SW480 (cell line): ENCODE measurements at regions not wholly inside any gene's neighbourhood (a gene's known extent, or its start where the extent isn't known, plus 50 kb on each side); places are given as distances from the start of the nearest gene placed in this dataset.
A peak's percentile ranks its signal among the peaks of the same experiment; 100 is the strongest.

ENCODE experiments used
- DNase-seq: peaks from one replicate; pipeline ENCODE4 v3.0.0-alpha.2; 2016; ENCODE audit warnings: low spot score

DNA sequence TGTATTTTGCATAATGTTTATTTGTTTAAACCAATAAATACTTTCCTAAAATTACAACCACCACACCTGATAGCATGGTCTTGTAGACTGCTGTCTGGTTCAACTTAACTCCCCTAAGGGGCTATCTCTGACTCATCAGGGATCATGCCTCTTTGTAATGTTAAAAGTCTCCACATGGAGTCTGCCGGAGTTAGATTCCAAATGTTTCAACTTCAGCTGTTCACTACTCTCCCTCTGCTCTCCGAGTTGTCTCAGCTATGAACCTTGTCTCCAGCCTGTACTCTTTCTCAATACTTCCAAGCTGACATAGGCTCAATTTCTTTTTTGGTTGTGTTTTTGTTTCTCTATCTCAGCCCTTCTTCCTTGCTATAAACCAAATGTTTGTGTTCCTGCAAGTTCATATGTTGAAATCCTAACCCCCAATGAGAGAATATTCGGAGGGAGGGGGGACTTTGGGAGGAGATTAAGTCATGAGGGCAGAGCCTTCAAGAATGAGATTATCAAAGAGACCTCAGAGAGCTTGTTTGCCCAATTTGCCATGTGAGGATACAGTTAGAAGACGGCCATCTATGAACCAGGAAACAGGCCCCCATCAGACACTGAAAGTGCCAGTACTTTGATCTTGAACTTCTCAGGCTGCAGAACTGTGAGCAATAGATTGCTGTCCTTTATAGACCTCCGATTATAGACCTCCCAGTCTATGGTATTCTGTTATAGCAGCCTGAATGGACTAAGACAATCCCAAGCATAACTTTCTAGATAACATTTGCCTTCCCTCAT lies 858.2 kb downstream of the VRK1 start:
- no peak for DNase-seq

DNA sequence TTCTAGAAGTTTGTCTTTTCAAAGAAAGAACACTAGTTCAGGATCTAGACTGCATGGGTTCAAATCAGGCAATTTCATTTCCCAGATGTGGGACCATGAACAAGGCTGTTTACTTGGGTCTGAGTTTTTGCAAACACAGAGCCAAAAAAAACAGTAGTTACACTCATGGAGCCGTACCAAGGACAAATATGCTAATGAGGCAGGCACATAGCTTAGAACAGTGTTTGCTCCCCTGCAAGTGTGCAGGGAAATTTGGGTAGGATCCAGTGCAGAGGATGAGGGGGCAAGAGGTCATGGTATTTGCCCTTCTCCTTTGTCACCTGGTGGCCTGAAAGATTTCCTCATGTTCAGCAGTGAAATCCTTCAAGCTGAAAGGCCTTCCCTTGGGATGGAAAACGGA lies 860.4 kb downstream of the VRK1 start:
- no peak for DNase-seq

DNA sequence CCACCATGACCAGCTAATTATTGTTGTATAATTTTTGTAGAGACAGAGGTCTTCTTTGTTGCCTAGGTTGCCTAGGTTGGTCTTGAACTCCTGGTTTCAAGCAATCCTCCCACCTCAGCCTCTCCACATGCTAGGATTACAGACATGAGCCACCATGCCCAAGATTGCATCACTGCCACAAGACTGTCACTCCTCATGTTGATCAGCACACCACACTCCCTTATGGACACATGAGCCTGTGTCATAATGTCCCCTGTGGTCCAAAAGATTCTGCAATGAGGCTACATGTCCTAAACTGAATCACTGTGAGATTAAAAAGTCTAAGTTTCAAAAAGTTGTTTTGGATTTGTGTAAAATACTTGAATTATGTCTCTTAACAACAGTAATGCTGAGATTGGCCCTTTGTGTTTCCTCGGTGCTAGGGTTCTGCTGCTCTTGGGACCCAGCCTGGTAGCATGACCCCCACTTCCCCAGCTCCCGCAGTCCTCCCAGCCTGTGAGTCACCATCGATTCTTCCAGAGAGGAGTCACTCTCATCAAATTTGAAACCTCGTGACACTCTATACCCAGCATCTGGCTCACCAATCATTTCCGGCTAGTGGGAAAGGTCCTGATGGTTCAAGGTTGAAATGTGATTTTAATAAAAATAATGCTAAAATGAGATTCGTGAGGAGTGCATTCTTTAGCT lies 890.9 kb downstream of the VRK1 start:
- no peak for DNase-seq

DNA sequence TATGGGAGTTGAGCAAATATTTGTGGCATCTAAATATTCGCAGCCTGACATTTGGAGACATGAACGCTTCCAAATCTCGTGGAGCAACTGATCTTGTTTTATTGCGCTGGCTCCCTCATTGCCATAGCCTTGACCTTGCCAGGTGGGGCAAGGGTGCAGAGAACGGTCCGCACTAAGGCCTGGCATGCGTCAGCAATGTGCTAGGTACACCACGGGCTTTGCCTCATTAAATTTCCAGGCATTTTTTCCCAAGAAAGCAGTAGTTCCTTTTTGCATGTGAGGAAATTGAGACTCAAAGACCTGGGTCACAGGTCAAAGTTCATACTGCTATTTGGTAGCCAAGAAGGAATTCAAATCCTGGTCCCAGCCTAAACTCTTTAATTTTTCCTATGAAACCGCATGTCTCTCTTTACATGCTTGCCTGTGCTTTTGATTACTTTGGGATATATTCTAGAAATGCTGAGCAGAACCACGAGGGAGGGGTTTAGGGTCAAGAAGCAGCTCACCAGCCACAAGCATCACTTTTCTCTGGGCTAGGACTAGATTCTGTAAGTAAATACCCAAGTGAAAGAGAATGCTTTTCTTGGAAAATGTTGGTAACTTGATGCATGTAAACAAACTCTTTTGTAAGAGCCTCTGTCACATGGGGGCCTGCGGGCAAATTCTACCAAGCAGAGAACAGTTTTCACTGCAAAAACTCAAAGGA lies 891.6 kb downstream of the VRK1 start:
- no peak for DNase-seq

DNA sequence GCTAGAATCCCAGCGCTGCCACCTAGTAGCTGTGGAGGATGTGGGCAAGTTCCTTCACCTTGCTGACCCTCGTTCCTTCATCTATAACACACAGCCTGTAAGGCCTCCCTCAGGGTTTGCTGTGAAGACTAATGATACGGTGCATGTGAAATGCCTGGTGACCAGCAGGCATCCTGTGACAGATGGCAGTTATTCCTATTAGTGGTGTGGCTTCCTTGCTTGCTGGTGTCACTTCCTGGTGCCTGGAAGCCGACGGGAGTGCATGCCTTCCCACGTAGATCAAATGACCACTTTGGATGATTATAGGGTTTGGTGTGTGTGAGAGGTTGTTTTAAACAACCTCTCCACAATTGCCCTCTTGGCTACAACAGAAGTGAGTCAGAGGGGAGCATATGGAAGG lies 894.9 kb downstream of the VRK1 start:
- DNase-seq, result peak; percentile 36

DNA sequence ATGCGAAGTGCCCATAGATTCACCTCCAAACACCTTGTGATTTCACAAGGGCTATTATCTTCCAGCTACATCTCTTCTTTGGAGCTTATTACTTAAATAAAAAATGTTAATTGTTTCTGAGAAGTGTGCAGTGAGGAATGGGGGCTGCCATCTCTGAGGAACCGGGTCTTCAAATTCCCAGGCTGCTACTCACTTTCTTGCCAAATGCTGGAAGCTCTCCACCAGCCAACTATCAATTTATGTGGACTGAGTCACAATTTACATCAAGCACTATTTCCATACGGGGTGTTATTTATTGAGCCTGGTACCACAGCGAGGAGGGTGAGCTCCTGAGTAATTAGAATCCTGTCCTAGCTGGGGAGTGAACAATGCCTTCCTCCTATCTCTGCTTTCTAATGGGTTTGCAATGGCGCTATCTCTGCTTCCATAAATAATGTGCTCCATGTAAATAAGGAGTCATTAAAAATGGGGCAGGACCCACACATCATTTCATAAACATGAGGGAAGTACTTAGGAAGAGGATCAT lies 898.3 kb downstream of the VRK1 start:
- DNase-seq, result no peak

DNA sequence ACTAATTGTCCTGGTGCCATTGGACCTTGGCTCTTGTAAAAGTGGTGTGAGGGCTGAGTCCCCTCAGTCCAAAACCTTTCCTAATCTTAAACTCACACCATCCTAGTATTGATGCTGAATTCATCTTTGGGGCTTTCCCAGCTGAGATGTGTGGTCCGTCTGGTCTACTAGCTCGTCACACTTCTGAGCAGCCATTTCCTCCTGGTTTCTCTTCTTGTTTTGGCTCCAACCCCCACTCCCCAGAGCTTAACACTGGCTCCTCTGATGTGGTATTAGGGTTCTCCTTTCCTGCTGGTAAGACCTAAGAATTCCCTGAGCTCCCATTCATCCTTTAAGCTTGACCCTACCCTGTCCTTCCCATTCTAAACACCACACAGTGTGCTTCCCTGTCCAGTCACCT lies 900.6 kb downstream of the VRK1 start:
- DNase-seq, result no peak

DNA sequence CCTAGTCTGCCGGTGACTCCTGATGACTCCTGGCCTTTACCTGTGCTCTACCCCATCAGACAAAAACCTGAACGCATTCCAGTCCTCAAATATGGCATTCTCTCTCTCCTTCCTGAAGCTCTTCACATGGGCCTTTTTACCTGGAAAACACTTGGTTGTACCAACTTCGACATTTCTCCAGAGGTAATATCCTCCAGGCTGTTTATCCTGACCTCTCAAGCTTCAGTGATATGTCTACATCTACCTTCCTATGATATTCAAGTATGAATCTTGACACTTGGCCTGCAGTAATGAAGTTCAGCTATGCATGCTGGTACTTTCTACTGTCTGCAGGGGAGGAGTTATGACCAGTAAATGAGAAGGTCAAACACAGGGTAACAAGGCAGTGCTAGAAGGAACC lies 901.8 kb downstream of the VRK1 start:
- DNase-seq, result no peak

DNA sequence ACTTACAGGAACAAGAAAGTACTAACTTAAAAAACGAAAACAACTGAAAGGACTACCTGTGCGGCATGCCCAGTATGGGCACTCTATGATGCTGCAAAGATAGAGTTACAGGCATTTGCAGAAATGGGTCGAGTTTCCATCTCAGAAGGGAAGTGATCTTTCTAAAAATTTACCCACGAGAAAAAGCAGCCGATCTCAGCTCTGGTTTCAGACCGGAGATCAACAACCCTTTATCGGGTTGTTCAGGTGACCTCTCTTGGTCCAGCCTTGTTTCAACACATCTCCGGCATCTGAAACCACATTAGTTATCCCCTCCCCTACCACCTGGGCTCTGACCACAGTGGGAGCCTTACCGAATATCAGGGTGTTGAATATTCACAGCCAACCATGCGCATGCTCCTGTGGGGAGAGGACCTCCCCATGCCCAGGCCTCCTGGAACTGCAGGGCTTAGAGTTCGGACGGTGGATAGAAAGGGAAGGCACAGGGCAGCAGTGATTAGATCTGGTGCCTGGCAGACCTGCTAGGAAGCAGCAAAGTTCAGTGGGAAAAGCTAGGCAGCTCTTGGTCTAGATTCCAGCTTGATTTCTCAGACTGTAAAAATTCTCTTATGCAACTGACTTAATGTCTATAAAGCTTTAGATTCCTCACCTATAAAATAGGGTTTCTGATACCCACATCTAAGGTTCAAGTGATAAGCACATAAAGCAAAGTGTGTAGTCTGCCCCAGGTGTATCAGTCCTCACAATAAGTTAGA lies 906.0 kb downstream of the VRK1 start:
- DNase-seq, result no peak

DNA sequence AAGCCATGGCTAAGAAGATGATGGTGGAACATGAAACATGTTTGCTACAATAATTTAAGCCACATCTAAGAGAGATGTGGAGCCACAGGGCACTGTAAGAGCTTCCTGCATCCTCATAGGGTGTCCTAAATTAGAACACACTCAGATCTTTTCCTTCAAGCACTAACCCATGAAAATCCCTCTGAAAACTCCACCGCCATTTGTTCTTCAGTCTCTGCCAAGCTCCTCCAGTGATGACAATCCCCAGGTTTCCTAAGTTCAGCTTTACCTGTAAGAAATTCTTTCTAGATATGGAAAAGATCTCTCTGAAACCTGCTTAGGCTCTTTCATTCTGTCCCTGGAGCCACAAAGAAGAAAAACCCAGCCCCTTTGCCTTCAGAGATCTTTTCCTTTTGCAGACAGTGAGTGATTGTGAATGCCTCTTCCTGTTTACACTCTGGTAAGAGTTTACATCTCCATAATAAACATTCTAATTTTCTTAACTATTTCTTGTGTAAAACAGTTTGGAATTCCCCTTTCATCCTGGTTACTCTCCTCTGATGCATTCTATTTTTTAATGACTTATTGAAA lies 907.2 kb downstream of the VRK1 start:
- no peak for DNase-seq

DNA sequence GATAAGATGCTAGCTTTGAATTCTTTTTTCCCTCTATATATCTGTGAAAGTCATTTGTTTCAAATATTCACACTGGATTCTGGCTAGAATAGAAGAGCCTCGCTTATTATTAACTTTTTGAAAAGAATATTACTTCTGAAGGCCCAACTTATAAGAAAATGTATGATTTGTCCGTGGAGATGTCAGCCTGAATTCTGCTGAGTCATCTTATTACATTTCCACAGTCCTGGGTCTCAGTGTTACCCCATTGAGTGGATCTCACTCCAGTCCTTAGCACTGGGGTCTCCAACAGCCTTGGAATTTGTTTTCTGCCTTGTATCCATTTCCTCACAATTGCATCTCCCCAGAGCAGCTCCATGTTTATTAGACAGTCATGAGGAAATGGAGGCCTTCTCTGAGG lies 907.9 kb downstream of the VRK1 start:
- DNase-seq, result no peak

DNA sequence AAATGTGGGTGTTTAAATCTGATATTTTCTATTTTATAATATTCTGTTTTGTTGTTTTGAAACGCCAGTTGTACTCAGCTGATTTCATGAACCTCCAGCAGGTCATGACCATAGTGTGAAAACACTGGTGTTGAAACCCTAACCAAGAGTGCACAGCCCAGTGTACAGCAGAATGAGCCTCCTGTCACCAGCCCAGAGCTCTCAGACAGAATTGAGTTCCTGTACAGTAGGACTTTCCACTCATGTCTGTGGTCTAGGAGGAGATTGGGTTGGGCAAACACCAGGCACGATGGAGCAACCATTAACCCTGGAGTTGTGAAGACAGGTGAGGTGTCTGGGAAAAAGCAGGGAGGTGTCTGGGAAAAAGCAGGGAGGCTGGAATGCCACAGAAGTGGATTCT lies 908.8 kb downstream of the VRK1 start:
- no peak for DNase-seq

DNA sequence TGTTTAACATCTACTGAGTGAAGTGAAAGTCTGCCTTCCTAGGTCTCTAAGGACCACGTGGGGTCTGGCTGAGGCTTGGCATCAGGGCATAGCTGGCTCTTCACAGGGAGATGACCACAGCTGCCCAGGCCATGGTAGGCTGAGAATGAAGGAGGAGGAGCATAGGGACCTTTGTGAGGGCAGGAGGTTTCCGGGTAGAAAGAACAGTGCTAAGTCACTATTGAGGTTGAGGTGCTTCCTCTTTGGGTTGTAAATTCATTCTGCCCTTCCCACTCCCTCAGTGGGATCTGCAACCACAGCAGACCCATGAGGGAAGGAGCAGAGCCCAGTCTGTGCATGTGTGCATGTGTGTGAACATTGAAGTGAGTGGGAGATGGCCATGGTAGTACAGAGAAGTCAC lies 909.6 kb downstream of the VRK1 start:
- DNase-seq, result no peak

DNA sequence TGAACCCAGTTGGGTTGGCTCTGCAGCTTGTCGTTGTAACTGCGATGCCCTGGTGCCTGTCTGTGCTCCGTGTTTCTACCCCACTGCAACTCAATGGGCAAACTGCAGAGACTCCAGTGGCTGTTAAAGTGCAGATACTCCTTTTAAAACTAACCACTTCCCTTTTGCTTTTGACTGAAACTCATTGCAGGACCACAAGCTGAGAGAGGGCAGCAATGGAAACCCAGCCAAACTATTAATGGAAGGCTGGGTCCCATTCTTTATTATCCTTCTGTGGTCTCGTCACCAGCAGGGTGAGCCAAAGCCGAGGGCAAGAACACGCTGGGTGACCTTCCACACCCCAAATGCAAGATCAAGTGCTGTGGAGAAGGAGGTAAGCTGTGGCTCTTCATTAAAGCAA lies 910.4 kb downstream of the VRK1 start:
- DNase-seq, result no peak

DNA sequence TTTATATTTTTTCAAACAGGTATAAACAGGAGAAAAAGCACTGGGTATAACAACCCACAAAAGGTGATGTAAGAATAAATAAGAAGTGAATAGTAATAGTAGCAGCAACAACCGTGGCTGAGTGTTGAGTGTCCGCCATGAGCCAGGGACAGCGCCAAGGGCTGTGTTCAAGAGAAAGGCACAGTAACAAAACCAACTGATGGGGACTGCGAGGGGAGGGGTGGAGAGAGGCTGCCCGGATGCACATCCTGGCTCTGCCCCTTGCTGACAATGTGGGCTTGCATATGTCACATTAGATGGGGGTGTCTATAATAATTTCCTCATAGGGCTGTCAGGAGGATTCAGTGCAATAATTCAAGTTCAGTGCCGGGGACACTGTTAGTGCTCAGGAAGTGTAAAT lies 912.4 kb downstream of the VRK1 start:
- DNase-seq, result no peak

DNA sequence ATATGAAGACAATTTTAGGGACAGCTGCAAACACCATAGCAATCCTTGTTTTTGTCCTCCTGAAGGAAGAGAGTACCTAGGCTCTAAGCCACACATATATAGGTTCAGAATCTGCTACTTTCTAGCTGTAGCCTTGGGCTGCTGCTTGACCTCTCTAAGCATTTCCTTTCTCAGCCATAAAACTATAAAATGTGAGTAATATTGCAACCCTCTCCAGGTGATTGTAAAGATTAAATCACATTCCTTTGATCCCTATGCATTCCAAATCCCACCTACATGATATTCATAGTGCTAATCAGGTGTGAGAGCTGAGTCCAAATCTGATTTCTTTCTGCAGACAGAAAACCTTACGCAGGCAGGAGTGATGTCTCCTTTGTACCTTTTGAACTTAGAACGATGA lies 913.5 kb downstream of the VRK1 start:
- peak; percentile 49 for DNase-seq

DNA sequence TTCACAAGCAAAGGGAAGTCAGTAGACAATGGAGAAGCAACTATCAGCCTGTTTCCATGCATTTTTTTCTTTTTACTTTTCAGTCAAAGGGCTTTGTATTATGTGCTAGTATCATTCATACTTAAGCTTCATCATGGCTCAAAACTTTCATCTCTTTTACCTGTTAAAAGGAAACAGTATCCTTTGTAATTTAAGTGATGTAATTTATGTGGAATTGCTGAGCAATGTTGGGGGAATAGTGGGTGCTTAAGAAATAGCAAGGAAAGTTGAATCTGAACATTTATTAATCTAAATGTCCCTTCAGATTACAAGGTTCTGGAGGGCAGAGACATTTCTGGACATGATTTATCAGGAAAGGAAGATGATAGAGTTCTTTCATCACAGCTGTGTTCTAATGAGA lies 915.3 kb downstream of the VRK1 start:
- no peak for DNase-seq

DNA sequence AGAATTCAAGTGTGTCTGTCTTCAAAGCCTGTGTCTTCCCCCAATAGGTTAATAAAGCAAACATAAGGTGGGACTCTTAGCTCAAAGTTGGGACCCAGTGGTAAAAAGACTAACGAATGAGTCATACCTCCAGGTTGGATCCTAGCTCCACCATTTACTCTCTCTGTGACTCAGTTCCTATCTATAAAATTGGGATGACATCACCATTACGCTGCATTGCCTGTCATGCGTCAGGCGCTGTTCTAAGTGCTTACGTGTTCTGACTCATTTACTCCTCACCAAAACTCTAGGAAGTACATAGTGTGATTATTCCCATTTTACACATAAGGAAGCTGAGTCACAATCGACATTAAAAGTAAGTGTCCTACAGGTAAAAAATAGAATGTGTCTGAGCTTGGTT lies 915.8 kb downstream of the VRK1 start:
- DNase-seq, result peak; percentile 63

DNA sequence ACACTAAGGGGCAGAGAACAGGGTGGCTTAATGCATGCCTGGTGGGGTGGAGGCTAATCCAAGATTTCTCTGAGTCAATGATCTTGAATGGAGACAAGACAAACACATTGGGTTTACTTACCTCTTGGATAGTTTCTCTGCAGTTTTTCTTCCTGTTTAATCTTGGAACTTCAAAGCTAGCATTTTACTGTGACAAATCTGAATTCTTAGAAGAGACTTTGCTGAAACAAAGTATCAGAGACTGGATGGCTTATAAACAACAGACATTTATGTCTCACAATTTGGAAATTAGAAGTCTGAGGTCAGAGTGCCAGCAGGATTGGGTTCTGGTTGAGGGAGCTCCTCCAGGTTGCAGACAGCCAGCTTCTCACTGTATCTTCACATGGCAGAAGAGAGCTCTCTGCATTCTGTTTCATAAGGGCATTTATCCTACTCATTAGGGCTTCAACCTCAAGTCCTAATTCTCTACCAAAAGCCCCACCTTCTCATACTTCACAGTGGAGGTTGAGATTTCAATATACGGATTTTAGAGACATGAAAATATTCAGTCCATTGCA lies 921.8 kb downstream of the VRK1 start:
- no peak for DNase-seq

DNA sequence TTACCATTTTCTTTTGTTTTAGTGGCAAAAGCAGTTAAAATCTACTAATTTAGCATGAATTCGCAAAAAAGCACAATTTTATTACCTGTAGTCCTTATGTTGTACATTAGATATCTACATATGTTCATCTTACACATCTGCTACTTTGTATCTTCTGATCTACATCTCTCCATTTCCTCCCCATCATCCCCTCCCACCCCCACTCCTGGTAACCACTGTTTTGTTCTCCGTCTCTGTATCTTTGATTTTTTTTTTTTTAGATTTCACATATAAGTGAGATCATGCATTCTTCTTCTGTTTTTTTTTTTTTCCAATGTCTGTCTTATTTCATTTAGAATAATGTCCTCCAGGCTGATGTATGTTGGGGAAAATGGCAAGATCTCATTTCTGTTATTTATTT lies 922.7 kb downstream of the VRK1 start:
- no peak for DNase-seq

DNA sequence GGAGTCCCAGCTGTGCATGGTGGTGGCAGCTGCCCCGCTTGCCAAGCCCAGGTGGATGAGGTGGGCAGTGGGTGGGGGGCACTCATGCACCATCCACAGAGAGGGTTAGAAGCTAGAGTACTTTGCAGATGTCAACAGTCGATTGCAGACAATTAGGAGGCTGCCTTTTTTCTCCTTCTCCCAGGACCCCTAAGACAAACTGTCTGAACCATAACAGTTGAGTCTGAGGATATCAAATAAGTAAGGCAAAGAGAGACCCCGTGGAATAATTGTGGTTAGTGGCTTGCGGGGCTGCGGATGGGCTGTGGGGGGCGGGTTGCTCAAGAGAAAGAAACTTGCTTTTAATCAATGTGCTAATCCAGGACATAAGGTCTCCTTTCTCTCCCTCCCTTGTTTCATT lies 926.2 kb downstream of the VRK1 start:
- DNase-seq, result no peak

DNA sequence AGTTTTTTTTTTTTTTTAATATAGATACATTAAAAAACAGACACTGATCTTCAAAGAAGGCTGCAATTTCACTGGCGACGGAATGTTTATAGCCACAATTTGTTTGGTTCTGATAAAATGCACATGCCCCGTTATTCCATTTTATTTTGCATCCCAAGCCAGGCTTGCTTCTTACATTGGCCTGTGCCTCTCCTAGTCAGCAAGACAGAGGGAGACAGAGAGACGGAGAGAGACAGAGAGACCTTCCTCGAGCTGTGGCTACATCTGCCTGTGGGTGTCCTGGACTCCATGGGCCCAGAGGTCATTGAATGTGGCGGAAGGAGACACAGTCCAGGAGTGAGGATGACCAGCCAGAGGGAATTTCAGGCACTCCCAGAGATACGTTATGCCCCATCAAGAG lies 926.6 kb downstream of the VRK1 start:
- DNase-seq, result no peak
